ENCODE measurements at regions not wholly inside any gene's neighbourhood (a gene's known extent, or its start where the extent isn't known, plus 50 kb on each side); places are given as distances from the start of the nearest gene placed in this dataset.
"Not testable (repeated sequence)": the region's sequence is repeated elsewhere in the genome, so short reads cannot be mapped to it uniquely, and the experiment has no call there.

GRCh38 chr17:12195418-12195817 is 174.7 kb downstream of the MAP2K4 start:
- no peak for DNase-seq (ENCODE audit: low read depth in 2 of 3, low spot score in 1 of 3)

- no peak for DNase-seq (ENCODE audit: low read depth in 2 of 3, low spot score in 1 of 3)
Observed at GRCh38 chr17:12201294-12201880, 180.7 kb downstream of the MAP2K4 start.

- DNase-seq (ENCODE audit: low read depth in 2 of 3, low spot score in 1 of 3), result no peak
Observed at GRCh38 chr17:12209632-12210191, 189.0 kb downstream of the MAP2K4 start.

- not testable (repeated sequence) for DNase-seq (ENCODE audit: low read depth in 2 of 3, low spot score in 1 of 3)
Observed at GRCh38 chr17:12220714-12221439, 200.2 kb downstream of the MAP2K4 start.

GRCh38 chr17:12222392-12222791 is 201.7 kb downstream of the MAP2K4 start:
- no peak for DNase-seq (ENCODE audit: low read depth in 2 of 3, low spot score in 1 of 3)

- no peak for DNase-seq (ENCODE audit: low read depth in 2 of 3, low spot score in 1 of 3)
Observed at GRCh38 chr17:12227547-12227946, 206.9 kb downstream of the MAP2K4 start.

- no peak for DNase-seq (ENCODE audit: low read depth in 2 of 3, low spot score in 1 of 3)
Observed at GRCh38 chr17:12229335-12229734, 208.7 kb downstream of the MAP2K4 start.

- DNase-seq (ENCODE audit: low read depth in 2 of 3, low spot score in 1 of 3), result no peak
Observed at GRCh38 chr17:12230481-12231354, 210.0 kb downstream of the MAP2K4 start.

- no peak for DNase-seq (ENCODE audit: low read depth in 2 of 3, low spot score in 1 of 3)
Observed at GRCh38 chr17:12231355-12231682, 210.6 kb downstream of the MAP2K4 start.

- not testable (repeated sequence) for DNase-seq (ENCODE audit: low read depth in 2 of 3, low spot score in 1 of 3)
Observed at GRCh38 chr17:12239021-12239420, 218.3 kb downstream of the MAP2K4 start.

GRCh38 chr17:12242345-12242954 is 221.8 kb downstream of the MAP2K4 start:
- DNase-seq (ENCODE audit: low read depth in 2 of 3, low spot score in 1 of 3), result no peak

GRCh38 chr17:12247761-12248160 is 227.1 kb downstream of the MAP2K4 start:
- DNase-seq (ENCODE audit: low read depth in 2 of 3, low spot score in 1 of 3), result no peak

- no peak for DNase-seq (ENCODE audit: low read depth in 2 of 3, low spot score in 1 of 3)
Observed at GRCh38 chr17:12250973-12251372, 230.3 kb downstream of the MAP2K4 start.

- no peak for DNase-seq (ENCODE audit: low read depth in 2 of 3, low spot score in 1 of 3)
Observed at GRCh38 chr17:12252462-12252861, 231.8 kb downstream of the MAP2K4 start.

- no peak for DNase-seq (ENCODE audit: low read depth in 2 of 3, low spot score in 1 of 3)
Observed at GRCh38 chr17:12254460-12254859, 233.8 kb downstream of the MAP2K4 start.

GRCh38 chr17:12256380-12256995 is 235.8 kb downstream of the MAP2K4 start:
- peak in 2 of 3 donors; percentile 2 to 3 for DNase-seq (ENCODE audit: low read depth in 2 of 3, low spot score in 1 of 3)

GRCh38 chr17:12257176-12257575 is 236.5 kb downstream of the MAP2K4 start:
- no peak for DNase-seq (ENCODE audit: low read depth in 2 of 3, low spot score in 1 of 3)

GRCh38 chr17:12261354-12261753 is 240.7 kb downstream of the MAP2K4 start:
- no peak for DNase-seq (ENCODE audit: low read depth in 2 of 3, low spot score in 1 of 3)

- no peak for DNase-seq (ENCODE audit: low read depth in 2 of 3, low spot score in 1 of 3)
Observed at GRCh38 chr17:12269751-12270150, 249.1 kb downstream of the MAP2K4 start.

GRCh38 chr17:12277827-12278226 is 257.1 kb downstream of the MAP2K4 start:
- DNase-seq (ENCODE audit: low read depth in 2 of 3, low spot score in 1 of 3), result no peak

- no peak for DNase-seq (ENCODE audit: low read depth in 2 of 3, low spot score in 1 of 3)
Observed at GRCh38 chr17:12282056-12282455, 261.4 kb downstream of the MAP2K4 start.

Measured in stimulated activated CD4-positive, alpha-beta T cell treated with anti-CD3 and anti-CD28 coated beads, Interleukin-12 subunit alpha, Interleukin-12 subunit beta, amount 100 ng/mL, for 48 hours (primary cell).